ENCODE measurements at regions not wholly inside any gene's neighbourhood (a gene's known extent, or its start where the extent isn't known, plus 50 kb on each side); places are given as distances from the start of the nearest gene placed in this dataset.

- Histone ChIP-seq H3K36me3 (no peaks in the 10 kb centered on the region), H3K9me3 (ENCODE audit: severe bottlenecking) (no peaks in the 10 kb centered on the region), H3K27ac (no peak overlapping the region), H3K27me3 (ENCODE audit: insufficient read depth, low read depth, severe bottlenecking) (no peaks in the 10 kb centered on the region), H3K4me3 (ENCODE audit: low read depth, low read length) (no peak overlapping the region)
- no peak for TF ChIP-seq CTCF (IDR thresholded peaks at IDR 0.05; ENCODE audit: low read depth, low read length)
- no peak for DNase-seq
These were observed 112.8 kb upstream of the USP25 start for GRCh38 chr21:15616864-15617574.

GRCh38 chr21:15617964-15618363 is 111.8 kb upstream of the USP25 start:
- no peaks in the 10 kb centered on the region for H3K27me3 ChIP-seq (ENCODE audit: insufficient read depth, low read depth, severe bottlenecking)
- no peak overlapping the region for H3K27ac ChIP-seq
- DNase-seq: no peak
- no peaks in the 10 kb centered on the region for H3K36me3 ChIP-seq
- H3K9me3 ChIP-seq (ENCODE audit: severe bottlenecking): no peaks in the 10 kb centered on the region
- no peak overlapping the region for H3K4me3 ChIP-seq (ENCODE audit: low read depth, low read length)
- no peak for TF ChIP-seq CTCF (IDR thresholded peaks at IDR 0.05; ENCODE audit: low read depth, low read length)

GRCh38 chr21:15620892-15621291 is 108.9 kb upstream of the USP25 start:
- DNase-seq: no peak
- no peak overlapping the region for H3K27ac ChIP-seq
- no peaks in the 10 kb centered on the region for H3K27me3 ChIP-seq (ENCODE audit: insufficient read depth, low read depth, severe bottlenecking)
- no peak overlapping the region for H3K4me3 ChIP-seq (ENCODE audit: low read depth, low read length)
- no peak for TF ChIP-seq CTCF (IDR thresholded peaks at IDR 0.05; ENCODE audit: low read depth, low read length)
- H3K9me3 ChIP-seq (ENCODE audit: severe bottlenecking): no peaks in the 10 kb centered on the region
- no peaks in the 10 kb centered on the region for H3K36me3 ChIP-seq

- Histone ChIP-seq H3K27ac (no peak overlapping the region), H3K9me3 (ENCODE audit: severe bottlenecking) (no peaks in the 10 kb centered on the region), H3K36me3 (no peaks in the 10 kb centered on the region), H3K27me3 (ENCODE audit: insufficient read depth, low read depth, severe bottlenecking) (no peaks in the 10 kb centered on the region), H3K4me3 (ENCODE audit: low read depth, low read length) (no peak overlapping the region)
- DNase-seq: no peak
- TF ChIP-seq CTCF (IDR thresholded peaks at IDR 0.05; ENCODE audit: low read depth, low read length): no peak
These were observed 105.1 kb upstream of the USP25 start for GRCh38 chr21:15624646-15625045.

DNA sequence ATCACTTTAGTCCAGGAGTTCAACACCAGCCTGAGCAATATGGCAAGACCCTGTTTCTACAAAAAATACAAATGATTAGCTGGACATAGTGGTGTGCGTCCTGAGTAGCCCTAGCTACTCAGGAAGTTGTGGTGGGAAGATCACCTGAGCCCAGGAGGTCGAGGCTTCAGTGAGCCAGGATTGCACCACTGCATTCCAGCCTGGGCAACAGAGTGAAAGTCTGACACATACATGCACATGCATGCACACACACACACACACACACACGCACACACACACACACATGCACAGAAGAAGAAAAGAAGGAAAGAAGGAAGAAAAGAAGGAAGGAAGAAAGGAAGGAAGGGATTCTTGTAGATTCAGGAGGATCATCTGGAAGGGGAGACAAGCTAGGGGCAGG is 104.4 kb upstream of the USP25 start:
- Histone ChIP-seq H3K4me3 (ENCODE audit: low read depth, low read length) (no peak overlapping the region), H3K27me3 (ENCODE audit: insufficient read depth, low read depth, severe bottlenecking) (no peaks in the 10 kb centered on the region), H3K36me3 (no peaks in the 10 kb centered on the region), H3K27ac (no peak overlapping the region), H3K9me3 (ENCODE audit: severe bottlenecking) (no peaks in the 10 kb centered on the region)
- DNase-seq: no peak
- no peak for TF ChIP-seq CTCF (IDR thresholded peaks at IDR 0.05; ENCODE audit: low read depth, low read length)

GRCh38 chr21:15626031-15626430 is 103.8 kb upstream of the USP25 start:
- H3K36me3 ChIP-seq: no peaks in the 10 kb centered on the region
- H3K9me3 ChIP-seq (ENCODE audit: severe bottlenecking): no peaks in the 10 kb centered on the region
- H3K4me3 ChIP-seq (ENCODE audit: low read depth, low read length): no peak overlapping the region
- TF ChIP-seq CTCF (IDR thresholded peaks at IDR 0.05; ENCODE audit: low read depth, low read length): no peak
- no peaks in the 10 kb centered on the region for H3K27me3 ChIP-seq (ENCODE audit: insufficient read depth, low read depth, severe bottlenecking)
- no peak overlapping the region for H3K27ac ChIP-seq
- no peak for DNase-seq

Measured in WERI-Rb-1 (cell line).